MM.1S (cell line): ENCODE measurements at regions not wholly inside any gene's neighbourhood (a gene's known extent, or its start where the extent isn't known, plus 50 kb on each side); places are given as distances from the start of the nearest gene placed in this dataset.

Experiments
- DNase-seq: peaks from one replicate; pipeline ENCODE4 v3.0.0-alpha.2; 2015
- H2AFZ ChIP-seq: fragments of 300-600 bp; sonication (generic); 2 replicates; pipeline ENCODE4 v1.6.0; 2016; ENCODE audit warnings: antibody characterized with exemption, low read length
- H3F3A ChIP-seq: fragments of 300-600 bp; sonication (generic); 2 replicates; pipeline ENCODE4 v1.6.1; 2016; ENCODE audit warnings: mild to moderate bottlenecking, antibody characterized with exemption, low read length, moderate library complexity, mixed read lengths; ENCODE audit not compliant: insufficient read depth
- H3K27ac ChIP-seq: fragments of 300-600 bp; sonication (generic); 2 replicates; pipeline ENCODE4 v1.5.1; 2016; ENCODE audit warnings: mild to moderate bottlenecking, low read length
- H3K27me3 ChIP-seq: fragments of 300-600 bp; sonication (generic); replicated peaks from 2 replicates; pipeline ENCODE4 v1.6.0; 2016; ENCODE audit warnings: low read length; ENCODE audit not compliant: insufficient read depth
- H3K36me3 ChIP-seq: fragments of 300-600 bp; sonication (generic); replicated peaks from 2 replicates; pipeline ENCODE4 v1.6.1; 2016; ENCODE audit warnings: mild to moderate bottlenecking, low read length, mixed read lengths; ENCODE audit not compliant: insufficient read depth
- H3K4me1 ChIP-seq: fragments of 300-600 bp; sonication (generic); 2 replicates; pipeline ENCODE4 v1.6.1; 2016; ENCODE audit warnings: low read length, mixed read lengths
- H3K4me2 ChIP-seq: fragments of 300-600 bp; sonication (generic); 2 replicates; pipeline ENCODE4 v1.6.0; 2016; ENCODE audit warnings: low read depth, low read length
- H3K4me3 ChIP-seq: fragments of 300-600 bp; sonication (generic); 2 replicates; pipeline ENCODE4 v1.5.1; 2016; ENCODE audit warnings: low read length, mixed read lengths
- H3K79me2 ChIP-seq: fragments of 300-600 bp; sonication (generic); 2 replicates; pipeline ENCODE4 v1.6.1; 2016; ENCODE audit warnings: mixed run types, low read length, mixed read lengths
- H3K9ac ChIP-seq: fragments of 300-600 bp; sonication (generic); 2 replicates; pipeline ENCODE4 v1.6.1; 2016; ENCODE audit warnings: low read length, mixed read lengths
- H3K9me2 ChIP-seq: fragments of 300-600 bp; sonication (generic); replicated peaks from 2 replicates; pipeline ENCODE4 v1.6.1; 2016; ENCODE audit warnings: mild to moderate bottlenecking, low read length, mixed read lengths; ENCODE audit not compliant: insufficient read depth
- H3K9me3 ChIP-seq: fragments of 300-600 bp; sonication (generic); replicated peaks from 2 replicates; pipeline ENCODE4 v1.6.1; 2016; ENCODE audit warnings: mild to moderate bottlenecking, low read length, mixed read lengths; ENCODE audit not compliant: insufficient read depth
- H4K20me1 ChIP-seq: fragments of 300-600 bp; sonication (generic); 2 replicates; pipeline ENCODE4 v1.6.1; 2016; ENCODE audit warnings: mild to moderate bottlenecking, low read length, moderate library complexity, mixed read lengths; ENCODE audit not compliant: insufficient read depth
- EZH2 ChIP-seq: fragments of 300-600 bp; sonication (generic); optimal IDR thresholded peaks from 2 replicates; pipeline ENCODE3; 2017; ENCODE audit warnings: low read depth, mild to moderate bottlenecking, antibody characterized with exemption, low read length, mixed read lengths
- EZH2phosphoT487 ChIP-seq: fragments of 300-600 bp; sonication (generic); IDR thresholded peaks from 2 replicates; pipeline ENCODE4 v1.6.1; 2018; ENCODE audit warnings: antibody characterized with exemption, low read length
- TF ChIP-seq, protein P1 (sequence below): fragments of 300-600 bp; sonication (generic); IDR thresholded peaks from 2 replicates; pipeline ENCODE4 v1.5.1; 2016; ENCODE audit warnings: antibody characterized with exemption, low read length, mixed read lengths

DNA sequence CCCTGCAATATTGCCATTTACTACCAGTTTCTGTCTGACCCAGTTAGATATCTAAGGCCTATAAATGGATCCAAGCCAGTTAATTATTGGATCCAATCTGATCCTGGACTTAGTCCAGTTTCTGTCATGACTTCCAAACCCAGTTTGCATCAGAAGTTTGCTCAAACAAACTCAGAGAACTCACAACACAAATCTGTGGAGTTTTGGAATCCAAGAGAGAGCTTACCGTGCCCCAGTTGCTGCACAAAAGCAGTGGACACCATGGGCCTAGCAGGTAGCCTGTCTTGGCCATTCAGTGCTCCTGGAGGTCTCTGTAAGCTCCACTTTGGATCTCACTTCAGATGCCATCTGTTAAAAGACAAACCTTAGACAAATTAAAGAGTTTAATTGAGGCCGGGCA is 174.5 kb downstream of the AASDH start:
- Histone ChIP-seq H3K79me2 (no peaks in the 10 kb centered on the region), H4K20me1 (no peaks in the 10 kb centered on the region), H3K36me3 (no peaks in the 10 kb centered on the region), H3K4me2 (no peak overlapping the region), H3K9ac (no peak overlapping the region), H3K9me3 (no peaks in the 10 kb centered on the region), H3K27ac (no peak overlapping the region), H3F3A (no peaks in the 10 kb centered on the region), H3K4me3 (no peak overlapping the region), H3K27me3 (no peaks in the 10 kb centered on the region), H3K9me2 (no peaks in the 10 kb centered on the region), H2AFZ (no peak overlapping the region), H3K4me1 (no peaks in the 10 kb centered on the region)
- DNase-seq, result no peak
- TF ChIP-seq EZH2 (no peak), EZH2phosphoT487 (no peak)
- TF ChIP-seq, protein P1, sequence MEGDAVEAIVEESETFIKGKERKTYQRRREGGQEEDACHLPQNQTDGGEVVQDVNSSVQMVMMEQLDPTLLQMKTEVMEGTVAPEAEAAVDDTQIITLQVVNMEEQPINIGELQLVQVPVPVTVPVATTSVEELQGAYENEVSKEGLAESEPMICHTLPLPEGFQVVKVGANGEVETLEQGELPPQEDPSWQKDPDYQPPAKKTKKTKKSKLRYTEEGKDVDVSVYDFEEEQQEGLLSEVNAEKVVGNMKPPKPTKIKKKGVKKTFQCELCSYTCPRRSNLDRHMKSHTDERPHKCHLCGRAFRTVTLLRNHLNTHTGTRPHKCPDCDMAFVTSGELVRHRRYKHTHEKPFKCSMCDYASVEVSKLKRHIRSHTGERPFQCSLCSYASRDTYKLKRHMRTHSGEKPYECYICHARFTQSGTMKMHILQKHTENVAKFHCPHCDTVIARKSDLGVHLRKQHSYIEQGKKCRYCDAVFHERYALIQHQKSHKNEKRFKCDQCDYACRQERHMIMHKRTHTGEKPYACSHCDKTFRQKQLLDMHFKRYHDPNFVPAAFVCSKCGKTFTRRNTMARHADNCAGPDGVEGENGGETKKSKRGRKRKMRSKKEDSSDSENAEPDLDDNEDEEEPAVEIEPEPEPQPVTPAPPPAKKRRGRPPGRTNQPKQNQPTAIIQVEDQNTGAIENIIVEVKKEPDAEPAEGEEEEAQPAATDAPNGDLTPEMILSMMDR, result no peak

DNA sequence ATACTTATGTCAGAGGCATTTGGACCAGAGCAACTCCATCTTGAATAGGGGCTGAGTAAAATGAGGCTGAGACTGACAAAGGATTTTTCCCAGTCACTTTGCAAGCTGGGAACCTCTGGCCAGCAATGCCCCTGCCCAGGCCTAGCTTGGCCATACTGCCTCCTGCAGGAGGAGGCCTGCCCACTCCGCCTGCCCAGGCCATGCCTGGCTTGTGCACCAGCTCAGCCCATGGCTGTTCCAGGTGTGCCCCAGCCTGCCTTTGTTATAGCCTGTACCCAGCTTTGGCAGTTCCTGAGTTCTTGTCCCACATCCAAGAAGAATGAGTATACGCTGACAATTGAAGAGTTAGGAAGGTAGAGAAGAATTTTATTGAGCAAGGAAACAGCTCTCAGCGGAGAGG is 176.1 kb downstream of the AASDH start:
- no peak overlapping the region for H3K4me3 ChIP-seq
- no peaks in the 10 kb centered on the region for H4K20me1 ChIP-seq
- no peak overlapping the region for H3K27ac ChIP-seq
- H3K27me3 ChIP-seq, result no peaks in the 10 kb centered on the region
- no peak overlapping the region for H3K9ac ChIP-seq
- no peak for TF ChIP-seq EZH2phosphoT487
- H3K4me2 ChIP-seq, result no peak overlapping the region
- no peak for DNase-seq
- H3F3A ChIP-seq, result no peaks in the 10 kb centered on the region
- H3K36me3 ChIP-seq, result no peaks in the 10 kb centered on the region
- no peaks in the 10 kb centered on the region for H3K9me3 ChIP-seq
- H3K79me2 ChIP-seq, result no peaks in the 10 kb centered on the region
- no peaks in the 10 kb centered on the region for H3K4me1 ChIP-seq
- no peak overlapping the region for H2AFZ ChIP-seq
- H3K9me2 ChIP-seq, result no peaks in the 10 kb centered on the region

DNA sequence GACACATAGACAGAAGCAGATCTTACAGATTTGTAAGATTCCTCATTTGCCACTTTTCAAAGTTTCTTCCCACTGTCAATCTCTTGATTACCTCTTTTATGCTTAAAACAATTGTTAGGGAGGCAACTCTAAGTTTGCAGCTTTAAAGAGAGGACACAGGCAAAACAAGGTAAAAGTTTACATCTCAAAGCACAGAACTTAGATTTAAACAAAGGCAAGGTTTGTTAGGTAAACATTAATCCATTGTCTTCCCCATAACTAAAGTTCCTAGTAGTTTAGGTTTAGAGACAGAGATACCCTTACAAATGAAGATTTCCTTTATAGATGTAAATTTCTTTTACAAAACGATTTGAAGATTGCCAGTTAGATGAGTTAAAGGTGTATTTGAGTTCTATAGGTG is 176.9 kb downstream of the AASDH start:
- H3K27me3 ChIP-seq, result no peaks in the 10 kb centered on the region

DNA sequence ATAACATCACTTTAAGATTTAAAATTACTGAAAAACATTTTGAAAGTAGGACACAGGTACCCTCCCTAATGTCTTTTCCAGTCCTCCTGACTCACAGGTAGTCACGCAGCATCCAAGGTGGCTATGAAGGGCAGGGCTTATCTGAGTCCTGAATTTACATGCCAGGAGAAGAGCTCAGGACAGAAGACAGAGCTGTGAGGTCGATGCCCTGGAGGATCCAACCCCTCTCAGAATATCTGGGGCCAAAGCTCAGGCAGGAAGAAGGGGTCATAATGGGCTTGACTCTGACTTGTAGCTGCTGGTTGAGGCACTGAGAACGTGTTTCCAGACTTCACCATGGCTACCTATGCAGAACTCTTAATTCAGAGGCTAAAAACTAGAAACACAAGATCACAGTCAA is 177.5 kb downstream of the AASDH start:
- no peaks in the 10 kb centered on the region for H3K9me3 ChIP-seq

More for the DNA sequence above, 176.9 kb downstream of the AASDH start:
- Histone ChIP-seq H3K4me2 (no peak overlapping the region), H3K27ac (no peak overlapping the region), H3K9me2 (no peaks in the 10 kb centered on the region), H3F3A (no peaks in the 10 kb centered on the region), H4K20me1 (no peaks in the 10 kb centered on the region), H3K9me3 (no peaks in the 10 kb centered on the region), H3K79me2 (no peaks in the 10 kb centered on the region), H3K4me1 (no peaks in the 10 kb centered on the region), H3K9ac (no peak overlapping the region), H3K4me3 (no peak overlapping the region), H3K36me3 (no peaks in the 10 kb centered on the region), H2AFZ (no peak overlapping the region)
- TF ChIP-seq, protein P1, result no peak
- no peak for DNase-seq

More for the DNA sequence above, 177.5 kb downstream of the AASDH start:
- Histone ChIP-seq H3K4me1 (no peaks in the 10 kb centered on the region), H3K27ac (no peak overlapping the region), H3F3A (no peaks in the 10 kb centered on the region), H3K4me2 (no peak overlapping the region), H3K79me2 (no peaks in the 10 kb centered on the region), H3K36me3 (no peaks in the 10 kb centered on the region), H3K27me3 (no peaks in the 10 kb centered on the region), H4K20me1 (no peaks in the 10 kb centered on the region), H3K4me3 (no peak overlapping the region), H3K9me2 (no peaks in the 10 kb centered on the region), H2AFZ (no peak overlapping the region), H3K9ac (no peak overlapping the region)
- no peak for DNase-seq
- TF ChIP-seq EZH2, result no peak
- TF ChIP-seq, protein P1, result no peak
- no peak for TF ChIP-seq EZH2phosphoT487
